Limb (tissue), 2 donors: ENCODE measurements at regions not wholly inside any gene's neighbourhood (a gene's known extent, or its start where the extent isn't known, plus 50 kb on each side); places are given as distances from the start of the nearest gene placed in this dataset.
"Not testable (repeated sequence)": the region's sequence is repeated elsewhere in the genome, so short reads cannot be mapped to it uniquely, and the experiment has no call there.

Source experiments
- DNase-seq, 2 donors: peaks; one replicate each; pipeline ENCODE4 v3.0.0-alpha.2; 2016; ENCODE audit errors: extremely low spot score in 2 of 2

DNA sequence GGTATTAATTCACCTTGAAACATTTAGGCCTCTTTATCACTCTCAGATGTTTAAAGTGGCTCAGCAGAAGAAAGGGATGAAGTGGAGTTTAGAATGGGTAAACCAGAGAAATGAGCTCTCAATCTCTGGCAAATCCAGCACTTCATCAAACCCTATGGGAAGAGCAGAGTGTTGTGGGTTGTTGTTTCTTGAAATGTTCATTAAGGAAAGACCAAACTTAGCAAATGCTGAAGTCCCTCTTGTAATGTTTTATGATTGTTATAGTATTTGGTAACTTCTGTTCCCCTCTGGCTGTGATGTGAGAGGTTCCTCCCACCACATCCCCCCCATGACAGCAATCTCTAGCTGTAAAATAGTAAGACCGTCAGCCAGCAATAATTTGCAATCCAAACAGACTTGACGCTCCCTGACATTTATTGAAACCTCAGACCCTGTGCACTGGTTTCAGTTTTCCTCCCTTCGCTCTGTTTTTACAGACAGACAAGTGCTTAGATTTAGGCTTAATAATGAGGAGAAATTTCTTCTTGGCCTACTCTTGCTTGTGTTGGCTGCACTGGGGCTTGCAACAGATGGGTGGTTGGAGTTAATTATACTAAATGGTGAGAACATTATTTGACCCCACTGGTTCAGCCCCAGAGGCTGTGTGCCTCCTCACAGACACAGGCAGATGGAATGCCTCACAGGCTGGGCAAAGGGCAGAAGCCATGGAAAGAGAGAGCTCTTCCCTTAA is 609.4 kb upstream of the SOX9 start:
- no peak for DNase-seq

DNA sequence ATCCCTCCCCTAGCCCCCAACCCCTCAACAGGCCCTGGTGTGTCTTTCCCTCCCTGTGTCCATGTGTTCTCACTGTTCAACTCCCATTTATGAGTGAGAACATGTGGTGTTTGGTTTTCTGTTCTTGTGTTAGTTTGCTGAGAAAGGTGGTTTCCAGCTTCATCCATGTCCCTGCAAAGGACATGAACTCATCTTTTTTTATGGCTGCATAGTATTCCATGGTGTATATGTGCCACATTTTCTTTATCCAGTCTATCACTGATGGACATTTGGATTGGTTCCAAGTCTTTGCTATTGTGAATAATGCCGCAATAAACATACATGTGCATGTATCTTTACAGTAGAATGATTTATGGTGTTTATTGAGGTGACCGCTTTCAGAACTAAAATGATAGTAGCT is 607.1 kb upstream of the SOX9 start:
- not testable (repeated sequence) for DNase-seq

DNA sequence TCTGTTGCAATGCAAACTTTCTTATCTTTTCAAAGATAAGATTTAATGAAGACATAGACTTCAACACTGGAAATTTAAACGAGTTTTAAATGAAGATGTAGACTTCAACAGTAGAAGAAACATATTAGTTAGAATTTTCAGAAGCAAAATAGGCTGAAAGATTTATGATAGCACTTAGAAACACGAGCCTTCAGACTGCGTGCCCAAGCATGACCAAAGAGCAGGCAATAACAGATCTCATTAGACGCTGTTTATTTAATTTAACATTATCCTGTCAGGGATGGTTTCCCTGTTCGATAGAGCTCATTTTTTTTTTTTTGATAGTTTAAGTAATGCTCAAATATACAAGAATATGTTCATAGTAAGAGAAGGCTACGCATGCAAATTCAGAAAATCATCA is 604.7 kb upstream of the SOX9 start:
- no peak for DNase-seq

GRCh38 chr17:71519285-71519684 is 601.5 kb upstream of the SOX9 start:
- DNase-seq = no peak

DNA sequence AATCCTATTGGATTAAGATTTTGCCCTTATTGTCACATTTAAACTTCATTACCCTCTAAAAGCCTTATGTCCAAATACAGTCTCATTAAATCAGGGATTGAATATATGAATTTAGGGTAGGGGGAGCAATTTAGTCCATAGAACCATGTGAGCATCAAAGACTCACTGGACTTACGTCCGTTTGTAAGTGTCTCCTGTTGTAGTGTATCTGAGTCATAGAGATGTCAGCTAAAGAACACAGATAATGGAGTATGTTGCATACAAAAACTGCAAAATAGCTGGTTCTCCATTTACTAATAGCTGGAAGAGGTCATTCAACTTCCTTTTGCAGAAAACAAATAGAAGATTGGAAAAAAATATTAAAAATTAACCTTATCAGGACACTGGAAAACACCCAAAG is 599.1 kb upstream of the SOX9 start:
- no peak for DNase-seq

- DNase-seq = no peak
Measured at GRCh38 chr17:71522383-71522782, 598.4 kb upstream of the SOX9 start.

DNA sequence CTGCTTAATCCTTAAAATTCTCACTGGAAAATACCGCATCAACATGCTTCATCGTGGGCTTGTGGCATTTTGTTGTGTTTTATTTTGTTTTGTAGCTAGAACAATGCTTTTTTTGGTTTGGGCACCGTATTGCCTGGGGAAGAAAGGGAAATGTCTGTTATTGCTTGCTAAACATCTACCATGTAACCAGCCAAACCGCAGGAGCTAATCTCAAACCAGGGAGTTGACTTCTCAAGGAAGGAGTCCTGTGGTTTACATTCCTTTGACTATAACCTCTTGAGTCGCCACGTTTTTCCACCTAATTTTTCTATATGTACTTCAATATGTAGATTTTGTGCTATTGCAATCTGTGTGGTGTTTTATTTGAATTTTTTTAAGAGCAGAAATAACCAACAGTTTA is 593.5 kb upstream of the SOX9 start:
- DNase-seq = no peak

DNA sequence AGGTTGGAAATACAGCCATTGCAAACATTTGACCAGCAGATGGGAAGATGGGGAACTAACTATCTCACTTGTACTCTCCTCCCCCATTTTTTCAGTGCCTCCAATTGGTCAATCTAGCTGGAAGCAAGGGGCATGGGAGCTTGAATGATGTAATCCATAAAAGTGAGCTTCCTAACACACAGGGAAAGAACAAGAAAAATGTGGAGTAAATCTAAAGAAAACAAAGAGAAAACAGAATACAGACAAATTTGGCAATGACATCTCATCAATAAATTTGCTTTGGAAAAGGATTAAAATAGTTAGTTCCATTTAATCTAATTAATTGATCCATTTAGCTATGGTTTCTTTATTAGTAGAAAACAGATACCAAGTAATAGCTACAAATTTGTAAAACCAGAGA is 592.6 kb upstream of the SOX9 start:
- DNase-seq = no peak

DNA sequence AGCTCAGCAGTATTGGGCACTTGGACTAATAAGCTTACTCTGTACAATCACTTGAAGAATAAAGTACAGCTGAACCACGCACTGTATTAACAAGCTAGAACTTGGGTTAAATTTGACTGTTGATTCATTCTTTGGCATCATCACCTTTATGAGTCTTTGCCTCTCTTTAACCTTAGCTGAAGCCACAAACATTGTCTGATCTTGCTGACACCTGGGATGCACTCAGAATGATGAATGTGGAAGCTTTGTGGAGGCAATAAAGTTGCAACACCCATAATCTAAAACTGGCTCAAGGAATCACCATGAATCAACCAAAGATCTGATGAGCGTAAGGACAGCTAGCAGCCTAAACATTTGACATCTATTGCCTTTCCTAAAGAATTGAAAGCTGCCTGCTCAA is 590.6 kb upstream of the SOX9 start:
- no peak for DNase-seq

GRCh38 chr17:71535321-71535720 is 585.5 kb upstream of the SOX9 start:
- DNase-seq = no peak

- DNase-seq = no peak
Measured at GRCh38 chr17:71546419-71546818, 574.4 kb upstream of the SOX9 start.

DNA sequence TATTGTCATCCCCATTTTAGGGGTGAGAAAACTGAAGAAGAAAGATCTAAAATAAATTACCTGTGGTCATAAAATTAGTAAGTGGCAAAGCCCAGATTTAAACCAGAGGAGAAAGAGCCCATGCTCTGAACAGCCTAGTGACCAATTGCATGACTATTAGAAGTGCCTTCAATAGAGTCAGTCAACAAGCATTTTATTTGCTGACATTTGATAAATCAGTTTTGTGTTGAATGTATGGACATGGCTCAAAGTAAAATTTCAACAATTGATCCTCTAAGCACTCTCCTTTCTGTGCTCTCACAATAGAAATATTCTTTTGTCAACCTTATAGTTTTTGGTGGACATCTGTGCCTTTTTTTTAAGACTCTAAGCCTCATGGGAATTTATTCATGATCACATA is 572.9 kb upstream of the SOX9 start:
- no peak for DNase-seq

DNA sequence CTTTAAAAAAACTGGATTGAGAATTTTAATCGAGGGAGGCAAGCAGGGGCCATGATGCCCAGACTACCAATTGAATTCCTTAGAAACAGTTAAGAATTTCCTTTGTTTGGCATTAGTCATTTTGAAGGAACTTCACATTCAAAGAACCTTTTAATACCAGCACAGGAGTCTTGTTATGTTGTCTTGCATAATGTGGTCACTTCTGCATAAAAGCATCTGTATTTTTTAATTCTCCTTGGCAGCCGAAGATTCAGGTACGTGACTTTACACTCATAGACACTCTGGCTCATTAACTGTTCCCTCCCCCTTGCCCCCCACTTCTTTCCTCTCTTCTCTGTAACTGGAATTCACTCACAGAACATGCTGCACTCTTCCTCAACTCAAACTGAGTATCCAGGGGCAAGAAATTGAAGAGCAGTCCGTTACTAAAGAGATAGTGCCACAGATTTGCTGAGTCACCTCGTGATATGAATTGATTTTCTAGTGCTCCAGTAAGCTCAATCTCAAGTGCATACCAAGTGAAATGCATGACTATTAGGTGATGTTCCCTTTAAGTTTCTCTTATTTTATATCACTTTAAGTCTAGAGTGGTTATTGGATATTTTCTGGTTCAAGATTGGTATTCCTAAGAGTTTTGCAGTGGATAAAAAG is 572.2 kb upstream of the SOX9 start:
- DNase-seq = no peak

DNA sequence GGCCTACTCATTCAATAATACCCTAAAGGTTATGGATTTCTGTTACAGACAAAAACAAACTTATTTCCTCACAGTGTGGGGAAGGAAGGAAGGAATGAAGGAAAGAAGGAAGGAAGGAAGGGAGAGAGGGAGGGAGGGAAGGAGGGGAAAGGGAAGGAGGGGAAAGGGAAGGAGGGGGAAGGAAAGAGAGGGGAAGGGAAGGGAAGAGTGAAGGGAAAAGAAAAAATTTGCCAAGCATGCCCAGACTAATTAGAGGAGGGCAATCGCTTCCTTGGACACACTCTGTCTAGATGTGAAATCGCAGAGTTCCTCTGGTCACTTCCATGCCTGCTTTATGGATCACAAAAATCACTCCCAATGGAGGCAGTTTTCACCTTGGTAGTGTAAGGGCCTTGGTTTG is 570.1 kb upstream of the SOX9 start:
- DNase-seq = no peak

DNA sequence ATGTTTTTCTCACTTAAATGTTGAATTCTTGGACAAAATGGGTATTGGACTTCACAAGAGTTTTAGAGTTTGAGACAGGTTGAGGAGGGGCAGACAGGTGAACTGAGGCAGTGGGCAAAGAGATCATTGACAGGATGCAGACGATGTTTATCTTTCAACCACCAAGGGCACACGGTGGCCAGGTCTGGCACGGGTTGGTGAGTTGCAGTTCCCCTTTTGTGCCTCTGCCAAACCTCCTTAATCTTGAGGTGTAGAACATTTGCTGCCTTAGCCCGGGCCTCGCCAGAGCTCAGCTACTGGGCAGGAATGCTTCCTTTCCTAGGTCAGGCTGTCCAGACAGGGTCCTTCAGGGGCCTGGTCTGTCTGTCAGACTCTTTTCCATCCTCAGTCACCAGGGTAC is 567.4 kb upstream of the SOX9 start:
- no peak for DNase-seq

DNA sequence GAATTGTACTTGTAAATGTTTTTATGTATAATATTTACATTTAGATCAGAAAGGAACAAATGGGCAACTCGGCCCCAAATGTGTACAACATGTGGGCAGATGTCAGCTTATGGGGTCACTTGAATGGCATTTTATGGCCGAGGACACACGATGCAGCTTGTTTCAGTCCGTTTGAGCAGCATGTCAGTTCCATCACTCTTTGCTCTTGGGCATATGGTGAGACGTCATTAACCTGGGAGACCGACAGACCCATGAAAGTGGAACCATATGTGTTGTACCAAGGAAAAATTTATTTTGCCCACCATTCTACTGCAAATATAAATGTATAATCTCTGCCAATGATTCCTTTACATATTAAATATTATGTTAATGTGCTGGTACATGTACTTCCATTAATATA is 561.9 kb upstream of the SOX9 start:
- DNase-seq = no peak

GRCh38 chr17:71572343-71572742 is 548.5 kb upstream of the SOX9 start:
- no peak for DNase-seq

DNA sequence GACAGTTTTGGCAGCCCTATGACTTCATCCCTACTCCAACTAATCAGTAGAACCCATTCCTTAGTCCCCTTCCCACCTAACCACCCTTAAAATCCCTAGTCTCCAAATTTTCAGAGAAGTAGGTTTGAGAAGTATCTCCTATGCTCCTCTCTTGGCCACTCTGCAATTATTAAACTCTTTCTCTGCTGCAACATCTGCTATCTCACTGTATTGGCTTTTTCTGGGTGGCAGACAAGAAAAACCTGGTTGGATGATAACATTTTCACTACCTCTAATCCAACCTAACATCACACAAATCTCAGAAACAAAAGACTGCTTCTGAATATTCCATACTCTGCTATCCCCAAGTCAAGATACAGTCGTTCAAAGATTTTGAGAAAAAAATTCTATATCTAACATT is 542.4 kb upstream of the SOX9 start:
- no peak for DNase-seq

DNA sequence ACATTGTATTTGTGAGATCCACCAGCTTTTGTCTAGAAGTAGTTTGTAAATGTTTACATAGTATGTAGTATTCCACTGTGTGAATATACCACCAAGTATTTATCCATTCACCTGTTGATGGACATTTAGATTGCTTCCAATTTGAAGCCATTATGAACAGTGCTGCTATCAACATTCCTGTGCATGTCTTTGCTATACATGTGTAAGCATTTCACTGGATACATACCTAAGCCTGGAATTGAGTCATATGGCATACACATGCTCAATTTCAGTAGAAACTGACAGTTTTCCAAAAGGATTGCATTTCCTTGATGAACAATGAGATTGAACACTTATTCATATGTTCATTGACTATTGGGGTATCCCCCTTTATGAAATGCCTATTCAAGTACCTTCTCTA is 540.6 kb upstream of the SOX9 start:
- no peak for DNase-seq

DNA sequence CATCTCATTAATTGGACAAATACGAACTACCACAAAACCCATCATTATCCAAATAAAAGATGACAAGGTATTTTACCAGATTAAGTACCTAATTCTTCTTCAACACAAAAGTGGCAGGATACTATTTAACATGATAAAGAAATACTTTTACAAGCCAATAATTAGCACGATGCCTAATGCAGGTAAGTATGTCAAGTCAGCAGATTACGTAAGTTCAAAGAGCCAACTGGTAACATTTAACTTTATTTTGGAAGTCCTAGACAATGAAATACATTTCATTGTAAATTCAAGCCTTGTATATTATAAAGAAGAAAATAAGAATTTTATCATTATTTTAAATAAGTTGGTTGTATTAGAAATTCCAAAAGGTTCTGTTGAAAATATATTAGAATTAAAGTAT is 535.3 kb upstream of the SOX9 start:
- no peak for DNase-seq

- DNase-seq = no peak
Measured at GRCh38 chr17:71592431-71592830, 528.4 kb upstream of the SOX9 start.

DNA sequence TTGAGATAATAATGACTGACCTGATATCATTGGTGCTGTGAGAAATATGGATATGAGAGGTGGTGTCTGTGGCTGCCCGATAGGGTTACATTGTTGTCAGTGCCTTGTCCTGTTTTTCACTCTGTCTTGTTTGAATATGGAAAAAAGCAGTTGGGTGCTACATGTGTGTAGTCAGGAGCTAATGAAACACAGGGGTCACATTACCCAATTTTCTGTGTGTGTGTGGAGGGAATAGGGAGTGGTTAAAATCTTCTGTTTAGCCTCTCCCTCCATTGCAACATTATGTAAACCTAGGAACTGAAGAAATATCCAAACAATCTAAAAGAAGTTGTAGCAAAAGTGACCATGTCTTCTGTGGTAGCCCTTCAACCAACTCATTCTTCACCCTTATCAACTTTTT is 527.7 kb upstream of the SOX9 start:
- DNase-seq = no peak

DNA sequence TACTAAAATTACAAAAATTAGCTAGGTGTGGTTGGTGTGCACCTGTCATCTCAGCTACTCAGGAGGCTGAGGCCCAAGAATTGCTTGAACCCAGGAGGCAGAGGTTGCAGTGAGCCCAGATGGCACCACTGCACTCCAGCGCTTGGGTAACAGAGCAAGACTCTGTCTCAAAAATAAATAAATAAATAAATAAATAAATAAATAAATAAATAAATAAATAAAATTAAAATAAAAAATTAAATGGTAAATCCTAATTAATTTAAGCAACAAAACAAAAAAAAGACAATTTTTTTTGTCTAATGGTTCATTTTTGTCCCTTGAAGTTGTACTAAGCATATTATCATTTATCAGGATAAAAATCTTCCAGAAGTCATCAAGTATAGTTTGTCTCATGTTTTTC is 521.2 kb upstream of the SOX9 start:
- not testable (repeated sequence) for DNase-seq
